Fibroblast of gingiva (primary cell): ENCODE measurements at regions not wholly inside any gene's neighbourhood (a gene's known extent, or its start where the extent isn't known, plus 50 kb on each side); places are given as distances from the start of the nearest gene placed in this dataset.
"Not testable (repeated sequence)": the region's sequence is repeated elsewhere in the genome, so short reads cannot be mapped to it uniquely, and the experiment has no call there.

ENCODE experiments used
- DNase-seq: peaks from one replicate; pipeline ENCODE4 v3.0.0-alpha.2; 2011; ENCODE audit warnings: low read depth

DNA sequence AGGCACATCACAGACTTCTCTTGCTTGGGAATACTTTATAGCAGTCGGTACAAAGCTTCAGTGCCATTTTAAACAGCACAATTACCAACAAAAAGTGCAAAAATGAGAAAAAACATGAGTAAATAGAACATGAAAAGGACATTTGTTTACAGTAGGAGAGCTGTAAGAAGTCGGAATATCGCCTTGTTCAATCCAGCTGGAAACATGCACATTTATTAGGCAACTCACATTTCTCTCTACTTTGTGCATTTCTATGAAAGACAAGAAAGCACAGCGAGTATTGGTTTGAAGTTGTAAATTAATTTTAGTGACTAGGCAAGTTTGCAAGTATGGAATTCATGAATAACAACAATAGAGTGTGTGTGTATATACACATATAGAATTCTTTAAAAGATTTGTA lies 484.7 kb downstream of the DACH1 start:
- DNase-seq: no peak

- no peak for DNase-seq
Observed at GRCh38 chr13:71380191-71380590, 486.8 kb downstream of the DACH1 start.

DNA sequence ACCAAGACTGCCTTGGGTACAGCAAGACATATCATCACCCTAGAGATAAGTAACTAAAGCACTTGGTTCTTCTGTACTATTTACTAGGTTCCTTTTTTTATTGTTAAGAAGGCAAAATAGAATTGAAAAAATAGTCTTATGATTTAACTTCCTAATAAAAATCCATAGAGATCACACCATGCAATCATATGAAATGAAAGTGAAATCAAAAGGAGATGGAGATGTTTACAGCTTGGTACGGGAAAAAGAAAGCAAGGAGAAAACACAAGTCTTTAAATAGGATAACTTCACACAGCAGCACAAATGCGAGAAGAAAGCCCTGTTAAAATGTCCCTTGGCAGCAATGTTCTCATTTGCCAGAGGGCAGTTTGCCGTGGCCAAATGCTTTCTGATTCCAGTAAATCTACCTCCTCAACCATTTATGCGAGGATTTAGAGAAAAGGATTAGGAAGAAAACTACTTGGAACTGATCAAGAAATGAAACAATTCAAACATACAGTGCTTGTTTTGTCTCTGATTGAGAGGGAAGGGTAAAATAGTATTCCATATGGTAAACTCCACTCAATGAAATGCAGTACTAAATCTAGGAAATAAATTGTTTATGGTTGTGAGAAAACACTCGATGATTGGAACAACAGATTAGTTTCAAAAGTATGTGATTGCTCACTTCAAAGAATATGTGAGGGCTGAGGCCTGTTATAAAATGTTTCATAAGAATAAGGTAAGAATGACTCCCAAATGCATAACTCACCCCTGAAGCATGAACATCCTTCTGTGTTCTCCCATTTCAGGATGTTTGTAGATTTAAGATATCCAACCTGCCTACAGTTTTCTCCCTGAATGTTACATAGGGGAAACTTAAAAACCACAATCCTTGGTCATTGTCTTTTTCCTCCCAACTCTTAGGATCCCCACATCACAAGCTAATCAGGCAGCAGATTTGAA lies 487.8 kb downstream of the DACH1 start:
- peak; percentile 2 for DNase-seq

DNA sequence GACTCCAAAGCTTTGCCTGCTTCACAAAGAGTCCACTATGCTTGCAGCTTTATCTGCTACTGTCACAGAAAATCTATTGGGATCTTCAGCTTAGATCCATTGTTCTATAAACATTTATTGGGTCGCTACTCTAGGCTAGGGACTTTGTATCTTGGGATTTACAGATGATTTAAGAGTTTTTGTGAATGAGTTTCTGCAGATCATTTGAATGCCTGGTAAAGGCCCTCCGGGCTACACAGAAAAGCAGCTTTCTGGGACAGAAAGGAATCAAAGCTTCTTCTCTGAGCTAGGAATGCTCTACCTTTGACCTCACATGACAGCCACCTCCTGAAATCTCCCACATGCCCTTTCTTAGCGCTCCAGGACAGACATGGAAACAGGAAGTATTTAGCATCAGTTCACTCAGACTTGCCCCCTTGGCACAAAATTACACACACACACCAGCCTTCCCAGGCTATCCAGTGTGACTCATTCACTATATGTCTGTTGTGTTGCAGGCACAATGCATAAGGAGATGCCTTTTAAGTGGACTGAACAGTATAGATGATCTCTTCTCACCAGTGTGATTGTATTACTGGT lies 492.4 kb downstream of the DACH1 start:
- DNase-seq: no peak

- no peak for DNase-seq
Observed at GRCh38 chr13:71368336-71368735, 498.7 kb downstream of the DACH1 start.

GRCh38 chr13:71360041-71360440 lies 507.0 kb downstream of the DACH1 start:
- no peak for DNase-seq

- DNase-seq: no peak
Observed at GRCh38 chr13:71359641-71360040, 507.4 kb downstream of the DACH1 start.

- no peak for DNase-seq
Observed at GRCh38 chr13:71358218-71358617, 508.8 kb downstream of the DACH1 start.

- DNase-seq: no peak
Observed at GRCh38 chr13:71355010-71355409, 512.0 kb downstream of the DACH1 start.

DNA sequence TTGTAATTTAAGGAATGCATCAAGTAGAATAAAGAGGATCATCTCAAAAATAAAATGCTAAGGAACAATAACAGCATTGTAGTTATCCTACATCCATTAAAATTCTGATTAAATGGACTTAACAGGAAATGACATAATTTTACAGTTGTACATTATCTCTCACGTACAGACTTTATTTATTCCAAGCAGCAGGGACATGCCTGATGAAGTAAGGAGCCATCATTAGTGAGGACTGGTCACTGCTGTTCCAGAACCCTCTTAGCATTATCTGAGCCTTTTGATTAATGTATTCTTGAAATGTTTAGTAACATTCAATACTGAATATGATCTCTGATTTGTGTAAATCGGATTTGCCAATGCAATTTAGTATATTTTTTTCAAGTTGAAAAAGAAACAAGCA lies 516.1 kb downstream of the DACH1 start:
- no peak for DNase-seq

DNA sequence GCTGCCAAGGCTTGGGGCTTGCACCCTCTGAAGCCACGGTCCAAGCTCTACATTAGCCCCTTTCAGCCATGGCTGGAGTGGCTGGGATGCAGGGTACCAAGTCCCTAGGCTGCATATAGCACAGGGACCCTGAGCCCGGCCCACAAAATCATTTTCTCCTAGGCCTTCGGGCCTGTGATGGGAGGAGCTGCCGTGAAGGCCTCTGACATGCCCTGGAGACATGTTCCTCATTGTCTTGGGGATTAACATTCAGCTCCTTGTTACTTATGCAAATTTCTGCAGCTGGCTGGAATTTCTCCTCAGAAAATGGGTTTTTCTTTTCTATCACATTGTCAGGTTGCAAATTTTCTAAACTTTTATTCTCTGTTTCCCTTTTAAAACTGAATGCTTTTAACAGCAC lies 521.1 kb downstream of the DACH1 start:
- DNase-seq: not testable (repeated sequence)

DNA sequence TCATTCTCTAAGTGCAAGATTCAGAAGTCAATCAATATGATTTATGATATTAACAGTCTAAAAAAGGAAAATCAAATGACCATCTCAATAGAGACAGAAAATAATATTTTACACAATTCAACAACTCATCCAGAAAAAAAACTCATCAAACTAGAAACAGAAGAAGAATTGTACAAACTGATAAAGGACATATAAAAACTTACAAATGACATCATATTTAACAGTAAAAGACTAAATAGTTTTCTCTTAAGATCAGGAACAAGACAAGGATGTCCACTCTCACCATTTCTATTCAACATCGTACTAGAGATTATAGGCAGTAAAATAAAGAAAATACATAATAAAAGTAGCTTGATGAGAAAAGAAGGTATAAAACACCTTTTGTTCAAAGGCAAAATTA lies 527.3 kb downstream of the DACH1 start:
- no peak for DNase-seq

DNA sequence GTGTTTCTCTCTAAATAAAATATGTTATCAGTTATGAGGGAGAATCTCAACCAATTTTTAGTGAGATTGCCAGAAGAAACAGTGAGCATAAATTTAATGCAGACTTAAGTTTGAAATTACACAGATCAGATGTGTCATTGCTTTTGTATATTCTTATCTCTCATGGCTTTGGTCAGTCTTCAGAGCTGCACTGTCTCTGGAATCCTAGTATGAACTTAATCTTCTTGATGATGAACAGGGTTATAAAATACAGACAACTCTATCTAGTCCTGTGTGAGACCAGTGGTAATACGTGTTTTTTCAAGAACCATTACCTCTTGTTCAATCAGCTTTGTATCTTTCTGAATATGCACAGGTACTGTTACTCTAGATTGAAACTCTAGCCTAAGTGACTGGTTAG lies 528.0 kb downstream of the DACH1 start:
- DNase-seq: no peak

DNA sequence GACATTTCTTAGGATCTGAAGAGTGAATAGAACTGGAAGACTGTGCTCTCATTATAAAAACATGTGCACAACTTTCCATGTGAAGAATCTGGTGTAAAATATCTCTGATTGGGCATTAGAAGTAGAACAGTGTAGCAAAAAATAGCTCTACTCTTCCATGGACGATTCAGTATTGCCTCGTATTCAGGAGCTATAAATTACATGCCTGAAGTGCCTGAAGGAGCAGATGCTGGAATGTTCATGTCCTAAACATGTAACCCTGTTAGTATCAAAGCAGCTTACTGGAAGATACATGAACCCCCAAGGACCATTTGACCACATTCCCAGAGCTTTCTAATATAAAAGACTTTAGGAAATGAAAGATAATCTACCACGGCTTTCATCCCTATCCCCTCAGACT lies 528.9 kb downstream of the DACH1 start:
- DNase-seq: no peak

- DNase-seq: no peak
Observed at GRCh38 chr13:71327266-71327665, 539.7 kb downstream of the DACH1 start.

GRCh38 chr13:71325556-71325955 lies 541.4 kb downstream of the DACH1 start:
- DNase-seq: no peak

DNA sequence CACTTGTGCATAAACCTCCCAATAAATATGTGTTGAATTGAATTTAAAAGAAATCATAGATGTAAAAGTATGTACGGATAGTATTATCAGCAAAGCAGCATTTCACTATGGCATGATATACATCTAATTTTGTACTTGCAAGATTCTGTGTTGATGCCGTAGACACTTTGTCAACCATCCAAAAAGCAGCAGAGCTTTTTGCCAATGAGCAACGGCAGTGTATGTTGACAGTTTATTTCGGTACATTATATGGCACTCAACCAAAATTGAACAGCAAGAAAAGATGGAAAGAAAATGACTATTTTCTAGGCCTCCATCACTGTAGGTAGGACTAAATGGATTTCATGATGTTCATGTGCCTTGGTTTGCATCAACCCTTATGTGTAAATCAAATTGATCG lies 543.7 kb downstream of the DACH1 start:
- no peak for DNase-seq

GRCh38 chr13:71320452-71320851 lies 546.6 kb downstream of the DACH1 start:
- DNase-seq: no peak

- no peak for DNase-seq
Observed at GRCh38 chr13:71316792-71317363, 550.1 kb downstream of the DACH1 start.

- DNase-seq: no peak
Observed at GRCh38 chr13:71312923-71313322, 554.1 kb downstream of the DACH1 start.

DNA sequence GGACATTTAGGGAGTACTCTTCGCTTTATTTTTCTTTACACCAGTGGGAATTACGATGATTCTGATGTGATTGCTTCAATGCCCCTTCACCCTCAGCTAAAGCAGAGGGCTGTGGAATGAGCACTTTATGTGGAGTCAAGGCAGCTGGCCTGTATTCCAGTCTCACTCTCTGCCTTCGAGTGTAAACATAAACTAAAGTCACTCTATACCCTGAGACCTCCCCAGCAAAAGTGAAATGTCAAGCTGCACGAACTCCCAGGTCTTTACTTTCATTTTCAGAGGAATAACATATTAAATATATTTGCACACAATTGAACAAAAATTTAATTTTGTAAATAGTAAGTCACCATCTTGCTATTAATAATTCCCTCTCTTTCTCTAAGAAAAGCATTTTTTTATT lies 557.1 kb downstream of the DACH1 start:
- DNase-seq: no peak

- DNase-seq: no peak
Observed at GRCh38 chr13:71306821-71307220, 560.2 kb downstream of the DACH1 start.

- no peak for DNase-seq
Observed at GRCh38 chr13:71304861-71305260, 562.1 kb downstream of the DACH1 start.
